ENCODE measurements at regions not wholly inside any gene's neighbourhood (a gene's known extent, or its start where the extent isn't known, plus 50 kb on each side); places are given as distances from the start of the nearest gene placed in this dataset.
"Not testable (repeated sequence)": the region's sequence is repeated elsewhere in the genome, so short reads cannot be mapped to it uniquely, and the experiment has no call there.

DNA sequence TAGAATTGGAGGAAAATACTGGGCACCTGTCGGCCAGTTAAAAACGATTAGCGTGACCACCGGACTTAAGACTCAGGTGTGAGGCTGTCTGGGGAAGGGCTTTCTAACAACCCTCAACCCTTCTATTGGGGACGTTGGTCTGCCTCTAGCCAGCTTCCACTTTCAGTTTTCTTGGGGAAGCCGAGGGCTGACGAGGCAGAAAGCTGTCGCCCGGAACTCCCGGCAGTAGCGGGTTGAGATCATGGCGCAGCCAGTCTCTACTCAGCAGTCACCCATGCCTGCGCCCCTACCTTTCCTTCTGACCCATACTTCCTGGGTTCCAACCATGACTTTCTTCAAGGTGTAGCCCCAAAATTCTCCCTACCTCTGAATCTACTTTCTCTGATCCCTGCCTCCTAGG lies 1424.1 kb downstream of the SLITRK1 start:
- no TSS peak for BruUV-seq (replicated peaks)
- ChIA-PET POLR2A (no interaction called here), CTCF (no interaction called here), RAD21 (ENCODE audit: unreplicated experiment) (no interaction called here), SMC1A (ENCODE audit: uncharacterized antibody, unreplicated experiment) (no interaction called here)
- no peaks in the 10 kb centered on the region for H3K4me1 ChIP-seq (ENCODE audit: control insufficient read depth, insufficient read depth, low read length)
- H2AFZ ChIP-seq (ENCODE audit: control insufficient read depth, low read depth, low read length), result no peak overlapping the region
- ATAC-seq (no peak), DNase-seq (ENCODE audit: low read depth, low spot score) (no peak), FAIRE-seq (no peak)
- no peaks in the 10 kb centered on the region for H3K27me3 ChIP-seq (replicated peaks in 1 of 2; ENCODE audit: control insufficient read depth in 2 of 2, insufficient read depth in 2 of 2, low read length in 1 of 2)
- no peak overlapping the region for H3K9ac ChIP-seq (ENCODE audit: control insufficient read depth, insufficient read depth, low read length)
- H3K27ac ChIP-seq (ENCODE audit: control insufficient read depth, insufficient read depth), result no peak overlapping the region
- no peak for TF ChIP-seq ZNF384 (IDR thresholded peaks at IDR 0.05; ENCODE audit: borderline replicate concordance, low read depth, low read length)
- TF ChIP-seq GABPA (IDR thresholded peaks at IDR 0.05; ENCODE audit: low read depth), result no peak
- H3K4me2 ChIP-seq (ENCODE audit: control insufficient read depth, insufficient read depth), result no peak overlapping the region
- no peaks in the 10 kb centered on the region for H3K79me2 ChIP-seq (ENCODE audit: control insufficient read depth, insufficient read depth, low read length)
- 70% methylated on average over 13 of the region's 13 CpGs for WGBS (ENCODE audit: insufficient coverage, insufficient replicate concordance, low lambda C conversion rate, missing lambda C conversion rate)
- intact Hi-C loops (cut with micrococcal nuclease; ENCODE audit: unreplicated experiment) (no loop called here), in situ Hi-C loops (cut with MboI) (no loop called here)
- no peaks in the 10 kb centered on the region for H3K36me3 ChIP-seq (ENCODE audit: control insufficient read depth in 2 of 2, insufficient read depth in 2 of 2, low read length in 1 of 2)
- no peaks in the 10 kb centered on the region for H3K9me3 ChIP-seq (replicated peaks; ENCODE audit: control insufficient read depth, insufficient read depth, low read length)
- H4K20me1 ChIP-seq (ENCODE audit: control insufficient read depth, insufficient read depth), result no peaks in the 10 kb centered on the region
- no peak overlapping the region for H3K4me3 ChIP-seq

DNA sequence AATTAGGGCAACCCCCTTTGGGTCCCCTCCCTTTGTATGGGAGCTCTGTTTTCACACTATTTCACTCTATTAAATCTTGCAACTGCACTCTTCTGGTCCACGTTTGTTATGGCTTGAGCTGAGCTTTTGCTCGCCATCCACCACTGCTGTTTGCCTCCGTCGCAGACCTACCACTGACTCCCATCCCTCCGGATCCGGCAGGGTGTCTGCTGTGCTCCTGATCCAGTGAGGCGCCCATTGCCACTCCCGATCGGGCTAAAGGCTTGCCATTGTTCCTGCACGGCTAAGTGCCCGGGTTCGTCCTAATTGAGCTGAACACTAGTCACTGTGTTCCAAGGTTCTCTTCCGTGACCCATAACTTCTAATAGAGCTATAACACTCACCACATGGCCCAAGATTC lies 1424.7 kb downstream of the SLITRK1 start:
- H3K4me1 ChIP-seq (ENCODE audit: control insufficient read depth, insufficient read depth, low read length); intact Hi-C loops (cut with micrococcal nuclease; ENCODE audit: unreplicated experiment); H3K36me3 ChIP-seq (ENCODE audit: control insufficient read depth in 2 of 2, insufficient read depth in 2 of 2, low read length in 1 of 2); H3K79me2 ChIP-seq (ENCODE audit: control insufficient read depth, insufficient read depth, low read length); CTCF ChIA-PET; H2AFZ ChIP-seq (ENCODE audit: control insufficient read depth, low read depth, low read length); ATAC-seq; RAD21 ChIA-PET (ENCODE audit: unreplicated experiment); H3K4me3 ChIP-seq; H3K4me2 ChIP-seq (ENCODE audit: control insufficient read depth, insufficient read depth); FAIRE-seq; SMC1A ChIA-PET (ENCODE audit: uncharacterized antibody, unreplicated experiment); in situ Hi-C loops (cut with MboI); H3K27me3 ChIP-seq (replicated peaks in 1 of 2; ENCODE audit: control insufficient read depth in 2 of 2, insufficient read depth in 2 of 2, low read length in 1 of 2); H3K9me3 ChIP-seq (replicated peaks; ENCODE audit: control insufficient read depth, insufficient read depth, low read length); DNase-seq (ENCODE audit: low read depth, low spot score); H3K9ac ChIP-seq (ENCODE audit: control insufficient read depth, insufficient read depth, low read length); H3K27ac ChIP-seq (ENCODE audit: control insufficient read depth, insufficient read depth); BruUV-seq (replicated peaks); H4K20me1 ChIP-seq (ENCODE audit: control insufficient read depth, insufficient read depth); POLR2A ChIA-PET: not testable (repeated sequence)
- WGBS (ENCODE audit: insufficient coverage, insufficient replicate concordance, low lambda C conversion rate, missing lambda C conversion rate), result 42% methylated on average over 13 of the region's 13 CpGs

Measured in GM12878 (cell line).